BLaER1 (cell line): ENCODE measurements at regions not wholly inside any gene's neighbourhood (a gene's known extent, or its start where the extent isn't known, plus 50 kb on each side); places are given as distances from the start of the nearest gene placed in this dataset.
"Not testable (repeated sequence)": the region's sequence is repeated elsewhere in the genome, so short reads cannot be mapped to it uniquely, and the experiment has no call there.

Source experiments
- H3K27ac ChIP-seq: shearing (Covaris generic); formaldehyde crosslinking; 2 replicates; pipeline ENCODE4 v1.8.1; 2022
- H3K27me3 ChIP-seq: shearing (Covaris generic); formaldehyde crosslinking; 2 replicates; pipeline ENCODE4 v1.8.1; 2022
- H3K36me3 ChIP-seq: shearing (Covaris generic); formaldehyde crosslinking; 2 replicates; pipeline ENCODE4 v1.8.1; 2022
- H3K4me1 ChIP-seq: shearing (Covaris generic); formaldehyde crosslinking; 2 replicates; pipeline ENCODE4 v1.8.1; 2022
- H3K4me2 ChIP-seq: shearing (Covaris generic); formaldehyde crosslinking; 2 replicates; pipeline ENCODE4 v1.8.1; 2022
- H3K4me3 ChIP-seq: shearing (Covaris generic); formaldehyde crosslinking; 2 replicates; pipeline ENCODE4 v1.8.1; 2022
- H3K9ac ChIP-seq: shearing (Covaris generic); formaldehyde crosslinking; 2 replicates; pipeline ENCODE4 v1.8.1; 2022
- H3K9me3 ChIP-seq: shearing (Covaris generic); formaldehyde crosslinking; 2 replicates; pipeline ENCODE4 v1.8.1; 2022
- H4K20me1 ChIP-seq: shearing (Covaris generic); formaldehyde crosslinking; 2 replicates; pipeline ENCODE4 v1.8.1; 2022
- Cebpa-rat ChIP-seq: shearing (Covaris generic); IDR thresholded peaks from 2 replicates; pipeline ENCODE4 v1.8.1; 2022

GRCh38 chr10:37733822-37734221 lies 123.6 kb downstream of the ZNF248 start:
- no peaks in the 10 kb centered on the region for H3K4me1 ChIP-seq
- no peaks in the 10 kb centered on the region for H4K20me1 ChIP-seq
- peaks cover 9% of the 10 kb centered on the region; the same call in 1 of the 2 replicates for H3K9me3 ChIP-seq
- no peak overlapping the region for H3K27ac ChIP-seq
- no peaks in the 10 kb centered on the region for H3K27me3 ChIP-seq
- H3K4me3 ChIP-seq = no peak overlapping the region
- H3K36me3 ChIP-seq = no peaks in the 10 kb centered on the region
- no peak overlapping the region for H3K4me2 ChIP-seq
- no peak for TF ChIP-seq Cebpa-rat
- H3K9ac ChIP-seq = no peak overlapping the region

- Histone ChIP-seq H3K27me3 (no peaks in the 10 kb centered on the region), H3K4me1 (no peaks in the 10 kb centered on the region), H3K4me3 (no peak overlapping the region), H3K36me3 (no peaks in the 10 kb centered on the region), H4K20me1 (no peaks in the 10 kb centered on the region), H3K4me2 (no peak overlapping the region), H3K27ac (no peak overlapping the region), H3K9me3 (peaks cover 3% of the 10 kb centered on the region; the same call in 1 of the 2 replicates), H3K9ac (no peak overlapping the region)
- no peak for TF ChIP-seq Cebpa-rat
Measured at GRCh38 chr10:37732685-37733084, 124.7 kb downstream of the ZNF248 start.

- Histone ChIP-seq H4K20me1 (no peaks in the 10 kb centered on the region), H3K27me3 (no peaks in the 10 kb centered on the region), H3K4me3 (no peak overlapping the region), H3K9me3 (no peaks in the 10 kb centered on the region), H3K4me1 (no peaks in the 10 kb centered on the region), H3K27ac (no peak overlapping the region), H3K36me3 (no peaks in the 10 kb centered on the region), H3K9ac (no peak overlapping the region), H3K4me2 (no peak overlapping the region)
- TF ChIP-seq Cebpa-rat = no peak
Measured at GRCh38 chr10:37728830-37729229, 128.6 kb downstream of the ZNF248 start.

- Histone ChIP-seq H3K4me2 (no peak overlapping the region), H3K4me1 (no peaks in the 10 kb centered on the region), H3K27me3 (no peaks in the 10 kb centered on the region), H4K20me1 (no peaks in the 10 kb centered on the region), H3K4me3 (no peak overlapping the region), H3K27ac (no peak overlapping the region), H3K9me3 (no peaks in the 10 kb centered on the region), H3K9ac (no peak overlapping the region), H3K36me3 (no peaks in the 10 kb centered on the region)
- no peak for TF ChIP-seq Cebpa-rat
Measured at GRCh38 chr10:37727491-37728352, 129.7 kb downstream of the ZNF248 start.

- no peak for TF ChIP-seq Cebpa-rat
- Histone ChIP-seq H4K20me1 (no peaks in the 10 kb centered on the region), H3K9me3 (peaks cover 15% of the 10 kb centered on the region)
Measured at GRCh38 chr10:37721100-37721499, 136.3 kb downstream of the ZNF248 start.

GRCh38 chr10:37718060-37718459 lies 139.3 kb downstream of the ZNF248 start:
- H3K27me3 ChIP-seq, H3K27ac ChIP-seq, H4K20me1 ChIP-seq, H3K4me2 ChIP-seq, H3K9ac ChIP-seq, H3K36me3 ChIP-seq, H3K4me3 ChIP-seq, H3K4me1 ChIP-seq: not testable (repeated sequence)
- H3K9me3 ChIP-seq = peaks cover 15% of the 10 kb centered on the region

More at GRCh38 chr10:37721100-37721499, 136.3 kb downstream of the ZNF248 start:
- H3K4me2 ChIP-seq = no peak overlapping the region
- no peaks in the 10 kb centered on the region for H3K27me3 ChIP-seq
- H3K36me3 ChIP-seq = no peaks in the 10 kb centered on the region
- no peak overlapping the region for H3K4me3 ChIP-seq
- H3K27ac ChIP-seq = no peak overlapping the region
- no peaks in the 10 kb centered on the region for H3K4me1 ChIP-seq
- no peak overlapping the region for H3K9ac ChIP-seq

GRCh38 chr10:37713642-37714041 lies 143.8 kb downstream of the ZNF248 start:
- no peak for TF ChIP-seq Cebpa-rat
- Histone ChIP-seq H3K4me2 (no peak overlapping the region), H3K4me1 (peaks cover 16% of the 10 kb centered on the region), H3K9me3 (peaks cover 9% of the 10 kb centered on the region; the same call in 1 of the 2 replicates), H3K27ac (no peak overlapping the region), H3K9ac (no peak overlapping the region), H3K36me3 (no peaks in the 10 kb centered on the region), H4K20me1 (no peaks in the 10 kb centered on the region), H3K27me3 (no peaks in the 10 kb centered on the region), H3K4me3 (no peak overlapping the region)

GRCh38 chr10:37713132-37713501 lies 144.3 kb downstream of the ZNF248 start:
- no peak overlapping the region for H3K9ac ChIP-seq
- H3K4me1 ChIP-seq = peaks cover 21% of the 10 kb centered on the region
- no peak for TF ChIP-seq Cebpa-rat
- H3K4me3 ChIP-seq = no peak overlapping the region
- H3K4me2 ChIP-seq = no peak overlapping the region
- no peaks in the 10 kb centered on the region for H4K20me1 ChIP-seq
- no peaks in the 10 kb centered on the region for H3K36me3 ChIP-seq
- H3K27me3 ChIP-seq = no peaks in the 10 kb centered on the region
- H3K9me3 ChIP-seq = peaks cover 4% of the 10 kb centered on the region; the same call in 1 of the 2 replicates
- H3K27ac ChIP-seq = no peak overlapping the region

- no peaks in the 10 kb centered on the region for H3K9me3 ChIP-seq
- no peak for TF ChIP-seq Cebpa-rat
- peaks cover 21% of the 10 kb centered on the region for H3K4me1 ChIP-seq
- H4K20me1 ChIP-seq = no peaks in the 10 kb centered on the region
- no peak overlapping the region for H3K27ac ChIP-seq
- H3K9ac ChIP-seq = no peak overlapping the region
- no peaks in the 10 kb centered on the region for H3K36me3 ChIP-seq
- H3K27me3 ChIP-seq = no peaks in the 10 kb centered on the region
- H3K4me2 ChIP-seq = no peak overlapping the region
- H3K4me3 ChIP-seq = no peak overlapping the region
Measured at GRCh38 chr10:37712489-37713131, 144.8 kb downstream of the ZNF248 start.
